GM18873 (cell line): ENCODE measurements at regions not wholly inside any gene's neighbourhood (a gene's known extent, or its start where the extent isn't known, plus 50 kb on each side); places are given as distances from the start of the nearest gene placed in this dataset.

ENCODE experiments used
- ATAC-seq: cut with Tn5 transposase; IDR thresholded peaks from one replicate; pipeline ENCODE4 v1.9.1; 2021; ENCODE audit warnings: mild to moderate bottlenecking, moderate library complexity, moderate number of reproducible peaks; ENCODE audit not compliant: unreplicated experiment, low FRiP score

- no peak for ATAC-seq
Observed at GRCh38 chr20:48314925-48315592, 512.7 kb downstream of the PREX1 start.

- ATAC-seq = no peak
Observed at GRCh38 chr20:48313324-48313723, 514.5 kb downstream of the PREX1 start.

- no peak for ATAC-seq
Observed at GRCh38 chr20:48311956-48312355, 515.8 kb downstream of the PREX1 start.

GRCh38 chr20:48310305-48310704 lies 517.5 kb downstream of the PREX1 start:
- no peak for ATAC-seq

- no peak for ATAC-seq
Observed at GRCh38 chr20:48309293-48309692, 518.5 kb downstream of the PREX1 start.

GRCh38 chr20:48308882-48309281 lies 518.9 kb downstream of the PREX1 start:
- ATAC-seq = no peak

- ATAC-seq = no peak
Observed at GRCh38 chr20:48308232-48308781, 519.5 kb downstream of the PREX1 start.

- no peak for ATAC-seq
Observed at GRCh38 chr20:48307277-48307676, 520.5 kb downstream of the PREX1 start.

- no peak for ATAC-seq
Observed at GRCh38 chr20:48302844-48303542, 517.7 kb upstream of the SULF2 start.

GRCh38 chr20:48302149-48302548 lies 516.9 kb upstream of the SULF2 start:
- ATAC-seq = no peak

- no peak for ATAC-seq
Observed at GRCh38 chr20:48301189-48301588, 515.9 kb upstream of the SULF2 start.

GRCh38 chr20:48300529-48300928 lies 515.2 kb upstream of the SULF2 start:
- no peak for ATAC-seq

GRCh38 chr20:48298851-48299484 lies 513.7 kb upstream of the SULF2 start:
- ATAC-seq = no peak

GRCh38 chr20:48298433-48298832 lies 513.2 kb upstream of the SULF2 start:
- no peak for ATAC-seq

- no peak for ATAC-seq
Observed at GRCh38 chr20:48295966-48296421, 510.7 kb upstream of the SULF2 start.

GRCh38 chr20:48295445-48295903 lies 510.2 kb upstream of the SULF2 start:
- no peak for ATAC-seq

- ATAC-seq = no peak
Observed at GRCh38 chr20:48294942-48295341, 509.7 kb upstream of the SULF2 start.

GRCh38 chr20:48294196-48294595 lies 508.9 kb upstream of the SULF2 start:
- ATAC-seq = no peak

- no peak for ATAC-seq
Observed at GRCh38 chr20:48293671-48294070, 508.4 kb upstream of the SULF2 start.

- no peak for ATAC-seq
Observed at GRCh38 chr20:48292806-48293205, 507.5 kb upstream of the SULF2 start.

- ATAC-seq = no peak
Observed at GRCh38 chr20:48291896-48292295, 506.6 kb upstream of the SULF2 start.
